CD14-positive monocyte (primary cell): ENCODE measurements at regions not wholly inside any gene's neighbourhood (a gene's known extent, or its start where the extent isn't known, plus 50 kb on each side); places are given as distances from the start of the nearest gene placed in this dataset.

Experiments used
- DNase-seq, 3 donors: peaks; one replicate each; pipeline ENCODE4 v3.0.0-alpha.2; 2011 to 2022
- H2AFZ ChIP-seq: 2 replicates; pipeline ENCODE4 v1.6.0; 2012; ENCODE audit warnings: mild to moderate bottlenecking, low read depth, low read length, inconsistent platforms; ENCODE audit not compliant: insufficient read depth, poor library complexity, severe bottlenecking
- H3K27ac ChIP-seq, 2 donors: 1 replicate in 1 of 2; 2 replicates in 1 of 2; pipeline ENCODE4 v1.5.1; 2012 to 2013; ENCODE audit warnings: low read length in 2 of 2, control low read depth in 1 of 2, inconsistent platforms in 1 of 2, low read depth in 1 of 2, mild to moderate bottlenecking in 1 of 2
- H3K27me3 ChIP-seq, 2 donors: one replicate each; pipeline versions ENCODE4 v1.6.0 to v1.6.1; 2011 to 2013; ENCODE audit warnings: low read length in 2 of 2; ENCODE audit not compliant: control insufficient read depth in 2 of 2, insufficient read depth in 2 of 2
- H3K36me3 ChIP-seq, 2 donors: replicated peaks in 1 of 2; 1 replicate in 1 of 2; 2 replicates in 1 of 2; pipeline versions ENCODE4 v1.5.1 to v1.6.1; 2012 to 2013; ENCODE audit warnings: low read length in 2 of 2, control low read depth in 1 of 2, inconsistent platforms in 1 of 2, mild to moderate bottlenecking in 1 of 2; ENCODE audit not compliant: insufficient read depth in 2 of 2, control insufficient read depth in 1 of 2
- H3K4me1 ChIP-seq, 2 donors: 1 replicate in 1 of 2; 2 replicates in 1 of 2; pipeline versions ENCODE4 v1.5.1 to v1.6.1; 2012 to 2013; ENCODE audit warnings: low read length in 2 of 2, control low read depth in 1 of 2, inconsistent platforms in 1 of 2, mild to moderate bottlenecking in 1 of 2, moderate library complexity in 1 of 2; ENCODE audit not compliant: insufficient read depth in 2 of 2, control insufficient read depth in 1 of 2
- H3K4me2 ChIP-seq: replicated peaks from 2 replicates; pipeline ENCODE3; 2012; ENCODE audit warnings: low read length, moderate library complexity, mild to moderate bottlenecking; ENCODE audit not compliant: poor library complexity, severe bottlenecking; ENCODE audit errors: extremely low read depth
- H3K4me3 ChIP-seq, 3 experiments: fragments of 200-600 bp in 1 of 3; sonication (generic) in 1 of 3; replicated peaks in 1 of 3; 1 replicate in 2 of 3; 2 replicates in 1 of 3; pipeline ENCODE4 v1.5.1; 2011 to 2013; ENCODE audit warnings: low read length in 3 of 3, mild to moderate bottlenecking in 3 of 3, control low read depth in 2 of 3, low read depth in 2 of 3, inconsistent platforms in 1 of 3, moderate library complexity in 1 of 3
- H3K79me2 ChIP-seq: 2 replicates; pipeline ENCODE4 v1.6.0; 2012; ENCODE audit warnings: mild to moderate bottlenecking, control low read depth, inconsistent platforms, low read length, moderate library complexity; ENCODE audit not compliant: insufficient read depth
- H3K9ac ChIP-seq: 2 replicates; pipeline ENCODE4 v1.6.0; 2017; ENCODE audit warnings: low read length, mild to moderate bottlenecking; ENCODE audit not compliant: insufficient read depth, poor library complexity, severe bottlenecking
- H3K9me3 ChIP-seq, 2 donors: replicated peaks in 1 of 2; 1 replicate in 1 of 2; 2 replicates in 1 of 2; pipeline versions ENCODE4 v1.5.1 to v1.6.1; 2012 to 2013; ENCODE audit warnings: low read length in 2 of 2, control low read depth in 1 of 2; ENCODE audit not compliant: control insufficient read depth in 1 of 2, insufficient read depth in 1 of 2
- H4K20me1 ChIP-seq: 2 replicates; pipeline ENCODE4 v1.6.0; 2012; ENCODE audit warnings: mild to moderate bottlenecking, low read length, control low read depth, moderate library complexity; ENCODE audit not compliant: insufficient read depth
- H3K27ac Mint-ChIP-seq, 7 donors: one replicate each; pipeline ENCODE4 v1.8.0; 2020; ENCODE audit warnings: mild to moderate bottlenecking in 7 of 7, mixed read lengths in 7 of 7, moderate library complexity in 6 of 7, inconsistent platforms in 2 of 7
- H3K27me3 Mint-ChIP-seq, 3 donors: one replicate each; pipeline ENCODE4 v1.8.0; 2021 to 2022; ENCODE audit warnings: low read depth in 3 of 3, mild to moderate bottlenecking in 3 of 3, mixed read lengths in 3 of 3, moderate library complexity in 3 of 3, inconsistent platforms in 1 of 3
- H3K36me3 Mint-ChIP-seq, 2 donors: one replicate each; pipeline ENCODE4 v1.8.0; 2020; ENCODE audit warnings: mixed read lengths in 2 of 2, inconsistent platforms in 1 of 2, mild to moderate bottlenecking in 1 of 2
- H3K4me1 Mint-ChIP-seq: one replicate; pipeline ENCODE4 v1.8.0; 2020; ENCODE audit warnings: mild to moderate bottlenecking, mixed read lengths
- H3K4me3 Mint-ChIP-seq, 2 donors: one replicate each; pipeline ENCODE4 v1.8.0; 2020; ENCODE audit warnings: mild to moderate bottlenecking in 2 of 2, mixed read lengths in 2 of 2, moderate library complexity in 1 of 2
- H3K9me3 Mint-ChIP-seq, 7 donors: one replicate each; pipeline ENCODE4 v1.8.0; 2020 to 2022; ENCODE audit warnings: mixed read lengths in 7 of 7, mild to moderate bottlenecking in 6 of 7, moderate library complexity in 6 of 7, inconsistent platforms in 2 of 7
- CTCF ChIP-seq: fragments of 200-600 bp; IDR thresholded peaks from one replicate; pipeline ENCODE4 v1.8.0; 2022; ENCODE audit warnings: antibody characterized with exemption, mild to moderate bottlenecking
- WGBS: methylation state at CpG from one replicate; pipeline ENCODE4 v1.1.5; 2013; ENCODE audit warnings: missing lambda C conversion rate; ENCODE audit not compliant: insufficient coverage; 5-methylcytosine and 5-hydroxymethylcytosine counted together
- intact Hi-C, 2 donors: fragments of 100-400 bp; cut with micrococcal nuclease; formaldehyde crosslinking; loops; one replicate each; pipeline versions ENCODE4 v1.15.0 to v1.15.1; 2023

GRCh38 chr14:97213720-97214119 is 416.5 kb downstream of the VRK1 start:
- intact Hi-C loops = no loop called here
- no peak for DNase-seq
- 94% methylated on average over 3 of the region's 4 CpGs for WGBS
- Mint-ChIP-seq H3K36me3 (no peaks in the 10 kb centered on the region), H3K27me3 (peaks cover 22 to 31% (median 24%) of the 10 kb centered on the region in 3 donors), H3K4me3 (no peak overlapping the region), H3K9me3 (peaks cover 0 to 3% (median 0%) of the 10 kb centered on the region in 7 donors), H3K4me1 (no peaks in the 10 kb centered on the region), H3K27ac (no peak overlapping the region)
- Histone ChIP-seq H3K4me3 (no peak overlapping the region), H3K27me3 (peaks cover 11 to 22% of the 10 kb centered on the region in 2 donors), H3K36me3 (no peaks in the 10 kb centered on the region), H3K4me1 (peaks cover 0 to 1% of the 10 kb centered on the region in 2 donors), H3K9ac (no peak overlapping the region), H3K9me3 (no peaks in the 10 kb centered on the region), H3K27ac (no peak overlapping the region), H2AFZ (no peak overlapping the region), H3K4me2 (no peak overlapping the region), H4K20me1 (no peaks in the 10 kb centered on the region), H3K79me2 (no peaks in the 10 kb centered on the region)
- no peak for TF ChIP-seq CTCF

GRCh38 chr14:97215263-97215969 is 418.2 kb downstream of the VRK1 start:
- Mint-ChIP-seq H3K27ac (no peak overlapping the region), H3K4me3 (no peak overlapping the region)
- H3K9ac ChIP-seq = no peak overlapping the region

More at GRCh38 chr14:97215263-97215969, 418.2 kb downstream of the VRK1 start:
- peaks cover 22 to 39% of the 10 kb centered on the region in 2 donors for H3K27me3 ChIP-seq
- peaks cover 0 to 5% of the 10 kb centered on the region in 2 donors for H3K4me1 ChIP-seq
- no CpG with 5 or more reads among the region's 4 CpGs for WGBS
- Mint-ChIP-seq H3K4me1 (no peaks in the 10 kb centered on the region), H3K36me3 (no peaks in the 10 kb centered on the region), H3K9me3 (peaks cover 0 to 6% (median 0%) of the 10 kb centered on the region in 7 donors), H3K27me3 (peaks cover 39 to 48% (median 41%) of the 10 kb centered on the region in 3 donors)
- no peak overlapping the region for H2AFZ ChIP-seq
- H3K4me2 ChIP-seq = no peak overlapping the region
- TF ChIP-seq CTCF = no peak
- H3K79me2 ChIP-seq = no peaks in the 10 kb centered on the region
- H3K36me3 ChIP-seq = no peaks in the 10 kb centered on the region
- H3K27ac ChIP-seq = no peak overlapping the region
- intact Hi-C loops = no loop called here
- no peaks in the 10 kb centered on the region for H3K9me3 ChIP-seq
- DNase-seq = no peak
- no peak overlapping the region for H3K4me3 ChIP-seq
- no peaks in the 10 kb centered on the region for H4K20me1 ChIP-seq
